Endodermal cell (in vitro differentiated cells): ENCODE measurements at regions not wholly inside any gene's neighbourhood (a gene's known extent, or its start where the extent isn't known, plus 50 kb on each side); places are given as distances from the start of the nearest gene placed in this dataset.
A peak's percentile ranks its signal among the peaks of the same experiment; 100 is the strongest.

ENCODE experiments used
- DNase-seq: peaks from one replicate; pipeline ENCODE4 v3.0.0-alpha.2; 2017
- H3K27ac ChIP-seq: 2 replicates; pipeline ENCODE4 v1.5.1; 2013; ENCODE audit warnings: mild to moderate bottlenecking, low read depth, low read length, moderate library complexity
- H3K27me3 ChIP-seq: 2 replicates; pipeline ENCODE4 v1.6.1; 2013; ENCODE audit warnings: mild to moderate bottlenecking, low read length, moderate library complexity; ENCODE audit not compliant: insufficient read depth, control insufficient read depth, poor library complexity, severe bottlenecking
- H3K36me3 ChIP-seq: 2 replicates; pipeline ENCODE4 v1.7.0; 2013; ENCODE audit warnings: mild to moderate bottlenecking, low read length, moderate library complexity; ENCODE audit not compliant: control insufficient read depth, insufficient read depth
- H3K4me1 ChIP-seq: one replicate; pipeline ENCODE4 v1.7.0; 2013; ENCODE audit warnings: low read length; ENCODE audit not compliant: control insufficient read depth, insufficient read depth
- H3K4me3 ChIP-seq: 2 replicates; pipeline ENCODE4 v1.5.1; 2013; ENCODE audit warnings: mild to moderate bottlenecking, low read length, moderate library complexity
- H3K9ac ChIP-seq: 2 replicates; pipeline ENCODE4 v1.6.1; 2013; ENCODE audit warnings: mild to moderate bottlenecking, low read length, moderate library complexity; ENCODE audit not compliant: poor library complexity, severe bottlenecking; ENCODE audit errors: extremely low read depth
- H3K9me3 ChIP-seq: 2 replicates; pipeline ENCODE4 v1.6.1; 2013; ENCODE audit warnings: mild to moderate bottlenecking, low read length, moderate library complexity; ENCODE audit not compliant: control insufficient read depth
- H3K27ac Mint-ChIP-seq: 2 replicates; pipeline ENCODE4 v1.8.0; 2020; ENCODE audit warnings: mixed read lengths
- H3K27me3 Mint-ChIP-seq: 2 replicates; pipeline ENCODE4 v1.8.0; 2021; ENCODE audit warnings: mild to moderate bottlenecking, mixed read lengths; ENCODE audit not compliant: insufficient read depth
- H3K36me3 Mint-ChIP-seq: 2 replicates; pipeline ENCODE4 v1.8.0; 2020; ENCODE audit warnings: low read depth, mixed read lengths
- H3K4me1 Mint-ChIP-seq: 2 replicates; pipeline ENCODE4 v1.8.0; 2020; ENCODE audit warnings: mixed read lengths
- H3K4me3 Mint-ChIP-seq: 2 replicates; pipeline ENCODE4 v1.8.0; 2020; ENCODE audit warnings: mild to moderate bottlenecking, moderate library complexity, mixed read lengths
- H3K9me3 Mint-ChIP-seq: 2 replicates; pipeline ENCODE4 v1.8.0; 2020; ENCODE audit warnings: mild to moderate bottlenecking, mixed read lengths
- WGBS, 2 experiments: methylation state at CpG; one replicate each; pipeline versions ENCODE4 v1.1.5 to v1.1.7; 2013; ENCODE audit warnings: missing lambda C conversion rate in 2 of 2, mixed read lengths in 1 of 2; ENCODE audit not compliant: insufficient coverage in 1 of 2, insufficient read length in 1 of 2; 5-methylcytosine and 5-hydroxymethylcytosine counted together
- TF ChIP-seq, protein P1 (sequence below): fragments of 200-600 bp; sonication (generic); conservative IDR thresholded peaks from 2 replicates; pipeline ENCODE4 v1.5.0; 2021; ENCODE audit warnings: antibody characterized with exemption, mild to moderate bottlenecking

DNA sequence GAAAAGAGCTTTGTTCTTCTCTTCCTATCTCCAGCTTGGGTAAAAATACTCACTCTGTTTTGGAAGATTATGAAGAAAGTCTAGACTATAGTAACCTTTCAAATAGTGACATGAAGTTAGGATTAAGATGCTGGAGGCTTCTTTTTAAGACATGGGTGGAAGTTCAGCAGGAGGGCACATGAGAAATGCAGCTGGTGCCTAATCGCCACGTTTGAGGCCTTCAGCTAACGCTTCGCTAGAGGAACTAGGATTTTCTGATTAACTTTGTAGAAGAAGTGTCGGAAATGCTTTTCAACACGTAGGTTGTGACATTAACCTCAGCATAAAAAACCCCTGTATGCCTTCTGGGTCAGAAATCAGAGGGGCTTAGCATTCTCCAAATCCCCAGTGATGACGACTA, 348.1 kb upstream of the MAP3K7 start:
- Histone ChIP-seq H3K36me3 (no peaks in the 10 kb centered on the region), H3K9me3 (no peaks in the 10 kb centered on the region), H3K4me3 (peak overlapping the region; percentile 14), H3K4me1 (peaks cover 17% of the 10 kb centered on the region), H3K9ac (no peak overlapping the region), H3K27ac (no peak overlapping the region), H3K27me3 (no peaks in the 10 kb centered on the region)
- H3K27me3 Mint-ChIP-seq: no peaks in the 10 kb centered on the region
- no peak overlapping the region for H3K27ac Mint-ChIP-seq
- H3K9me3 Mint-ChIP-seq: no peaks in the 10 kb centered on the region
- WGBS, 2 experiments: 90 to 97% methylated on average over 7 of the region's 7 CpGs
- no peak overlapping the region for H3K4me3 Mint-ChIP-seq
- H3K4me1 Mint-ChIP-seq: peaks cover 36% of the 10 kb centered on the region
- H3K36me3 Mint-ChIP-seq: no peaks in the 10 kb centered on the region
- TF ChIP-seq, protein P1, sequence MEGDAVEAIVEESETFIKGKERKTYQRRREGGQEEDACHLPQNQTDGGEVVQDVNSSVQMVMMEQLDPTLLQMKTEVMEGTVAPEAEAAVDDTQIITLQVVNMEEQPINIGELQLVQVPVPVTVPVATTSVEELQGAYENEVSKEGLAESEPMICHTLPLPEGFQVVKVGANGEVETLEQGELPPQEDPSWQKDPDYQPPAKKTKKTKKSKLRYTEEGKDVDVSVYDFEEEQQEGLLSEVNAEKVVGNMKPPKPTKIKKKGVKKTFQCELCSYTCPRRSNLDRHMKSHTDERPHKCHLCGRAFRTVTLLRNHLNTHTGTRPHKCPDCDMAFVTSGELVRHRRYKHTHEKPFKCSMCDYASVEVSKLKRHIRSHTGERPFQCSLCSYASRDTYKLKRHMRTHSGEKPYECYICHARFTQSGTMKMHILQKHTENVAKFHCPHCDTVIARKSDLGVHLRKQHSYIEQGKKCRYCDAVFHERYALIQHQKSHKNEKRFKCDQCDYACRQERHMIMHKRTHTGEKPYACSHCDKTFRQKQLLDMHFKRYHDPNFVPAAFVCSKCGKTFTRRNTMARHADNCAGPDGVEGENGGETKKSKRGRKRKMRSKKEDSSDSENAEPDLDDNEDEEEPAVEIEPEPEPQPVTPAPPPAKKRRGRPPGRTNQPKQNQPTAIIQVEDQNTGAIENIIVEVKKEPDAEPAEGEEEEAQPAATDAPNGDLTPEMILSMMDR: no peak
- DNase-seq: no peak

DNA sequence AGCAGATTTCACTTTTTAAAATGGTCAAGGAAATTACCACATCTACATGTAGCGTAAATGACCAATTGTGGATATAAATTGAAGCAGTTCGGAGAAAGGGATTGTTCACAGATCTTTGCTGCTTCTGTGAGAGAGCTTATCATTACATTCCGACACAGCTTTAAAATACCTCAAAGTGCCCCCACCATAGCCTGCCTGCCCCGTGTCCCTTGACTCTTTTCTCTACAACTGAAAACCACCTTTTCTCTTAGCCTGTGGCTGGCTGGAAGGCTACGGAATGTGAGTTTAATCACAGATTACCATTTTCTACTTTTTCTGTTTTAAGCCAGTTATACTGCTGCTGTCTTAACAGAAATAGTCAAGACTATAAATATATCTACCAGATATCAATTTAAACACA, 347.2 kb upstream of the MAP3K7 start:
- Mint-ChIP-seq H3K4me1 (peaks cover 33% of the 10 kb centered on the region), H3K27ac (peak overlapping the region; percentile 46), H3K4me3 (no peak overlapping the region), H3K27me3 (no peaks in the 10 kb centered on the region), H3K9me3 (no peaks in the 10 kb centered on the region), H3K36me3 (no peaks in the 10 kb centered on the region)
- Histone ChIP-seq H3K4me3 (no peak overlapping the region), H3K4me1 (peaks cover 17% of the 10 kb centered on the region), H3K9ac (no peak overlapping the region), H3K36me3 (no peaks in the 10 kb centered on the region), H3K27me3 (no peaks in the 10 kb centered on the region), H3K9me3 (no peaks in the 10 kb centered on the region), H3K27ac (no peak overlapping the region)
- 86 to 87% methylated on average over 3 to 5 of the region's 5 CpGs for WGBS, 2 experiments
- no peak for DNase-seq
- TF ChIP-seq, protein P1: no peak

DNA sequence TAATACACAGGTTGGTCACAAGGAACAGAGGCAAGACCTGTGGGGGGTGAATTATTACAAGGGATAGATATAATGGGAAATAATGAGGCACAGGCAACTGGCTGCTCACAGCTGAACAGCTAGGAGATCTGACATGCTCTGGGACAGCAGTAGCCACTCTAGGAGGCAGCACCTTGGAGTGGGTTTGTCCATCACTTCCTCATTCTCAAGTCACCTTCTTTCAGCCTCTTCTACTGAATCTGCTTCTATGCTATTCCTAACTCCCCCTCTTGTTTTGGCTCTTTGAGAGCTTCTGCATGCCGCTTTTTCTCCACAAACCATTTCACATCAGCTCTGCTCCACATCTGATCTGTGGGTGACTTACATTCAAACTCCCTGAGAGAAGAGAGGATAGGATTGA, 345.5 kb upstream of the MAP3K7 start:
- Histone ChIP-seq H3K27ac (no peak overlapping the region), H3K4me3 (no peak overlapping the region), H3K9me3 (no peaks in the 10 kb centered on the region), H3K36me3 (no peaks in the 10 kb centered on the region), H3K4me1 (peaks cover 17% of the 10 kb centered on the region), H3K27me3 (no peaks in the 10 kb centered on the region), H3K9ac (no peak overlapping the region)
- no peaks in the 10 kb centered on the region for H3K27me3 Mint-ChIP-seq
- H3K9me3 Mint-ChIP-seq: no peaks in the 10 kb centered on the region
- DNase-seq: no peak
- H3K4me3 Mint-ChIP-seq: no peak overlapping the region
- H3K4me1 Mint-ChIP-seq: peaks cover 47% of the 10 kb centered on the region
- TF ChIP-seq, protein P1: no peak
- H3K36me3 Mint-ChIP-seq: no peaks in the 10 kb centered on the region
- 96% methylated on average over 1 of the region's 1 CpG; no CpG with 5 or more reads in 1 of the 2 experiments for WGBS, 2 experiments
- no peak overlapping the region for H3K27ac Mint-ChIP-seq
